ENCODE measurements at regions not wholly inside any gene's neighbourhood (a gene's known extent, or its start where the extent isn't known, plus 50 kb on each side); places are given as distances from the start of the nearest gene placed in this dataset.

GRCh38 chr5:3024554-3024953 lies 273.1 kb upstream of the IRX2 start:
- Histone ChIP-seq H3K27me3 (no peaks in the 10 kb centered on the region), H3K9me3 (peaks cover 0 to 16% (median 0%) of the 10 kb centered on the region in 4 donors), H3K4me1 (no peaks in the 10 kb centered on the region), H3K27ac (no peak overlapping the region), H3K36me3 (no peaks in the 10 kb centered on the region), H3K4me3 (no peak overlapping the region)
- no peak for TF ChIP-seq POLR2A (IDR thresholded peaks at IDR 0.05)
- TF ChIP-seq EP300 (IDR thresholded peaks at IDR 0.05): no peak
- TF ChIP-seq, protein P1, sequence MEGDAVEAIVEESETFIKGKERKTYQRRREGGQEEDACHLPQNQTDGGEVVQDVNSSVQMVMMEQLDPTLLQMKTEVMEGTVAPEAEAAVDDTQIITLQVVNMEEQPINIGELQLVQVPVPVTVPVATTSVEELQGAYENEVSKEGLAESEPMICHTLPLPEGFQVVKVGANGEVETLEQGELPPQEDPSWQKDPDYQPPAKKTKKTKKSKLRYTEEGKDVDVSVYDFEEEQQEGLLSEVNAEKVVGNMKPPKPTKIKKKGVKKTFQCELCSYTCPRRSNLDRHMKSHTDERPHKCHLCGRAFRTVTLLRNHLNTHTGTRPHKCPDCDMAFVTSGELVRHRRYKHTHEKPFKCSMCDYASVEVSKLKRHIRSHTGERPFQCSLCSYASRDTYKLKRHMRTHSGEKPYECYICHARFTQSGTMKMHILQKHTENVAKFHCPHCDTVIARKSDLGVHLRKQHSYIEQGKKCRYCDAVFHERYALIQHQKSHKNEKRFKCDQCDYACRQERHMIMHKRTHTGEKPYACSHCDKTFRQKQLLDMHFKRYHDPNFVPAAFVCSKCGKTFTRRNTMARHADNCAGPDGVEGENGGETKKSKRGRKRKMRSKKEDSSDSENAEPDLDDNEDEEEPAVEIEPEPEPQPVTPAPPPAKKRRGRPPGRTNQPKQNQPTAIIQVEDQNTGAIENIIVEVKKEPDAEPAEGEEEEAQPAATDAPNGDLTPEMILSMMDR (IDR thresholded peaks at IDR 0.05): no peak
- no peak for DNase-seq (ENCODE audit: low spot score in 2 of 2)
- WGBS, 2 donors: 50 to 56% methylated on average over 6 to 8 of the region's 9 CpGs

DNA sequence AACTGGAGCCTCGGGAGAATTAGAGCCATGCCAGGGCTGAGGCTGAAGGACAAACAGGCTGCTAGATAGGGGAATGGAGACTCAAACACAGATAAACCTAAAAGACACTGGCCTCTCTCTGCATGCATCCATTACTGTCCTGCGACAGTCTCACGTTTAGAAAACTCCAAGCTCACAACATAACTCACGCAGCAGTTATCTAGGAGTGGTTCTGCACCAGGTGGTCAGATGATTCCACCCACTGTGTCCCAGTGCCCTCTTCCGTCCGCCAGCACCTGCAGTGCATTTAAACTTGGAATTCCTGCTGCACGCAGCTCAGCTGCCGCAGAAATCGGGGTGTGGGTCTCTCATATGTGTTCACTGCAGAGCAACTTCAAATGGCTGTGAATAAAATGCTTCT lies 272.6 kb upstream of the IRX2 start:
- Histone ChIP-seq H3K27ac (no peak overlapping the region), H3K4me3 (no peak overlapping the region), H3K4me1 (no peaks in the 10 kb centered on the region), H3K27me3 (no peaks in the 10 kb centered on the region), H3K9me3 (peaks cover 0 to 12% (median 0%) of the 10 kb centered on the region in 4 donors), H3K36me3 (no peaks in the 10 kb centered on the region)
- no peak for DNase-seq (ENCODE audit: low spot score in 2 of 2)
- TF ChIP-seq EP300 (IDR thresholded peaks at IDR 0.05) (no peak), POLR2A (IDR thresholded peaks at IDR 0.05) (no peak)
- TF ChIP-seq, protein P1 (IDR thresholded peaks at IDR 0.05): no peak
- 74 to 88% methylated on average over 9 of the region's 9 CpGs for WGBS, 2 donors

DNA sequence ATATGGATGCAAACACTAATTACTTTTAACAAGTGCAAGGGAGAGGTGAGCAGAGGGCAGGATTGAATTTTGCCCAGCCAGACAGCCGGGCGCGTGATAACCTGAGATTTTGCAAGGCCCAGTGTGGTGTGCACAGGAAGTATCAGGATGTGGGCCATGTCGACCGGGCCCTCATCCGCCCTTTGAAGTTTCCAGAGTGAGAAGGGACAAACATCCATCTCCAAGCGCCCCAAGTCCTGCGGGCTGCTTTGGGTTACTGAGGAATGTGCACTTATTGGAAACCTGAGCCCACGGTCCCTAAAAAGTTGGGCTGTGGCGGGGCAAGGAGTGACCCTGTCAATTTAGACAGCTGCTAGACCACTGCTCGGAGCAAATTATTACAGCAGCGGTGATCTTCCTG lies 272.2 kb upstream of the IRX2 start:
- Histone ChIP-seq H3K4me1 (no peaks in the 10 kb centered on the region), H3K27ac (no peak overlapping the region), H3K9me3 (peaks cover 0 to 11% (median 0%) of the 10 kb centered on the region in 4 donors), H3K36me3 (no peaks in the 10 kb centered on the region), H3K27me3 (no peaks in the 10 kb centered on the region), H3K4me3 (no peak overlapping the region)
- WGBS, 2 donors: 70 to 82% methylated on average over 12 of the region's 12 CpGs
- no peak for TF ChIP-seq POLR2A (IDR thresholded peaks at IDR 0.05)
- DNase-seq (ENCODE audit: low spot score in 2 of 2): no peak

- Histone ChIP-seq H3K9me3 (peaks cover 0 to 8% (median 0%) of the 10 kb centered on the region in 4 donors), H3K36me3 (no peaks in the 10 kb centered on the region), H3K4me1 (no peaks in the 10 kb centered on the region), H3K27ac (no peak overlapping the region), H3K27me3 (no peaks in the 10 kb centered on the region), H3K4me3 (no peak overlapping the region)
- DNase-seq (ENCODE audit: low spot score in 2 of 2): no peak
- 95 to 100% methylated on average over 3 to 4 of the region's 5 CpGs for WGBS, 2 donors
- TF ChIP-seq POLR2A (IDR thresholded peaks at IDR 0.05): no peak
- TF ChIP-seq, protein P1 (IDR thresholded peaks at IDR 0.05): no peak
- TF ChIP-seq EP300 (IDR thresholded peaks at IDR 0.05): no peak
Observed at GRCh38 chr5:3022665-3023064, 271.2 kb upstream of the IRX2 start.

- TF ChIP-seq POLR2A (IDR thresholded peaks at IDR 0.05) (no peak), EP300 (IDR thresholded peaks at IDR 0.05) (no peak)
- TF ChIP-seq, protein P1 (IDR thresholded peaks at IDR 0.05): no peak
- DNase-seq (ENCODE audit: low spot score in 2 of 2): no peak
Observed at GRCh38 chr5:3020426-3020825, 268.9 kb upstream of the IRX2 start.

DNA sequence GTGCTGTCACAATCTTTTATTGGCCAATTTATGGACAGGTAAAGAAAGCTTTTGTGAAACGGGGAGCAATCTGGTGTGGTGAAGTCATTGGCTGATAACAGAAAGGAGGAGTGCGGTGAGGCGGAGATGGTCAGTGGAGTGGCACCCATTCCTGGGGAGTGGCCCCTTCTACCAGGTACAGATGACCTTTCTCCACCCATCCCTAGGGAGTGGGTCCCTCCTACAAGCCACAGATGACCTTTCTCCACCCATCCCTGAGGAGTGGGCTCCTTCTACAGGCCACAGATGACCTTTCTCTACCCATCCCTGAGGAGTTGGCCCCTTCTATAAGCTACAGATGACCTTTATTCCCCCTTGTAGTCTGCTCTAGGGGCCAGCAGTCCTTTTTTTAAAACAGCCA lies 267.6 kb upstream of the IRX2 start:
- Histone ChIP-seq H3K27me3 (no peaks in the 10 kb centered on the region), H3K4me1 (no peaks in the 10 kb centered on the region), H3K9me3 (no peaks in the 10 kb centered on the region), H3K36me3 (no peaks in the 10 kb centered on the region), H3K4me3 (no peak overlapping the region), H3K27ac (no peak overlapping the region)
- no peak for DNase-seq (ENCODE audit: low spot score in 2 of 2)
- 67 to 95% methylated on average over 3 of the region's 3 CpGs for WGBS, 2 donors
- TF ChIP-seq EP300 (IDR thresholded peaks at IDR 0.05): no peak

More at GRCh38 chr5:3020426-3020825, 268.9 kb upstream of the IRX2 start:
- Histone ChIP-seq H3K4me1 (no peaks in the 10 kb centered on the region), H3K27me3 (no peaks in the 10 kb centered on the region), H3K4me3 (no peak overlapping the region), H3K9me3 (no peaks in the 10 kb centered on the region), H3K36me3 (no peaks in the 10 kb centered on the region), H3K27ac (no peak overlapping the region)
- 92 to 94% methylated on average over 6 of the region's 6 CpGs for WGBS, 2 donors

Data from tibial nerve (tissue), 4 donors.